Keratinocyte (primary cell): ENCODE measurements at regions not wholly inside any gene's neighbourhood (a gene's known extent, or its start where the extent isn't known, plus 50 kb on each side); places are given as distances from the start of the nearest gene placed in this dataset.

ENCODE experiments used
- DNase-seq: peaks from one replicate; pipeline ENCODE4 v3.0.0-alpha.2; 2011; ENCODE audit warnings: low read depth, missing footprints, low spot score
- FAIRE-seq: peaks from 2 replicates; lab custom pipeline; 2011; peaks lifted over from hg19 to GRCh38; lab: Jason Lieb, UNC
- H2AFZ ChIP-seq: 2 replicates; pipeline ENCODE4 v1.6.0; 2012; ENCODE audit warnings: low read length, control low read depth, inconsistent platforms; ENCODE audit not compliant: control insufficient read depth
- H3K27ac ChIP-seq: 2 replicates; pipeline ENCODE4 v1.5.1; 2011; ENCODE audit warnings: low read length; ENCODE audit not compliant: control insufficient read depth, insufficient read depth
- H3K27me3 ChIP-seq: 3 replicates; pipeline ENCODE4 v1.6.0; 2011; ENCODE audit warnings: low read length; ENCODE audit not compliant: control insufficient read depth, insufficient read depth; ENCODE audit errors: extremely low read depth
- H3K36me3 ChIP-seq, 2 experiments: 2 replicates in 1 of 2; 3 replicates in 1 of 2; pipeline ENCODE4 v1.5.1; 2011; ENCODE audit warnings: low read length in 2 of 2, mild to moderate bottlenecking in 1 of 2; ENCODE audit not compliant: control insufficient read depth in 2 of 2, insufficient read depth in 2 of 2; ENCODE audit errors: extremely low read depth in 1 of 2
- H3K4me1 ChIP-seq: 3 replicates; pipeline ENCODE4 v1.5.1; 2011; ENCODE audit warnings: low read length; ENCODE audit not compliant: control insufficient read depth, insufficient read depth; ENCODE audit errors: extremely low read depth
- H3K4me2 ChIP-seq: 3 replicates; pipeline ENCODE4 v1.6.0; 2011; ENCODE audit warnings: low read depth, low read length; ENCODE audit not compliant: control insufficient read depth, insufficient read depth; ENCODE audit errors: extremely low read depth
- H3K4me3 ChIP-seq, 3 experiments: fragments of 200-600 bp in 1 of 3; sonication (generic) in 1 of 3; 2 replicates in 2 of 3; 3 replicates in 1 of 3; pipeline ENCODE4 v1.5.1; 2011 to 2016; ENCODE audit warnings: low read length in 3 of 3, mild to moderate bottlenecking in 3 of 3, control low read depth in 2 of 3, inconsistent platforms in 1 of 3, low read depth in 1 of 3, mixed read lengths in 1 of 3, mixed run types in 1 of 3, moderate library complexity in 1 of 3; ENCODE audit not compliant: control insufficient read depth in 2 of 3, insufficient read depth in 2 of 3; ENCODE audit errors: extremely low read depth in 1 of 3
- H3K79me2 ChIP-seq: 2 replicates; pipeline ENCODE4 v1.6.0; 2012; ENCODE audit warnings: low read length; ENCODE audit not compliant: control insufficient read depth, insufficient read depth
- H3K9ac ChIP-seq: 3 replicates; pipeline ENCODE4 v1.6.0; 2011; ENCODE audit warnings: low read length; ENCODE audit not compliant: control insufficient read depth, insufficient read depth; ENCODE audit errors: extremely low read depth
- H3K9me1 ChIP-seq: 3 replicates; pipeline ENCODE4 v1.6.0; 2011; ENCODE audit warnings: low read length; ENCODE audit not compliant: control insufficient read depth, insufficient read depth; ENCODE audit errors: extremely low read depth
- H3K9me3 ChIP-seq: 2 replicates; pipeline ENCODE4 v1.5.1; 2012; ENCODE audit warnings: low read depth, low read length; ENCODE audit not compliant: control insufficient read depth
- H4K20me1 ChIP-seq: 3 replicates; pipeline ENCODE4 v1.6.0; 2011; ENCODE audit warnings: low read length; ENCODE audit not compliant: control insufficient read depth, insufficient read depth; ENCODE audit errors: extremely low read depth
- EZH2 ChIP-seq: IDR thresholded peaks from one replicate; pipeline ENCODE4 v1.6.1; 2012; ENCODE audit warnings: inconsistent platforms, mild to moderate bottlenecking, low read length, moderate library complexity
- dilution Hi-C: fragments of 300-500 bp; cut with MboI; formaldehyde crosslinking; loops from one replicate; pipeline ENCODE4 v1.7.0; 2020; ENCODE audit warnings: low sequenced_read_pairs; ENCODE audit not compliant: extremely low pct_ligation_motif_present
- TF ChIP-seq, protein P1 (sequence below), 3 experiments: IDR thresholded peaks in 1 of 3; conservative IDR thresholded peaks in 1 of 3; optimal IDR thresholded peaks in 1 of 3; 2 replicates in 2 of 3; 3 replicates in 1 of 3; pipeline versions ENCODE3 to v1.5.1; 2011; ENCODE audit warnings: low read length in 3 of 3, mild to moderate bottlenecking in 3 of 3, moderate library complexity in 2 of 3, control low read depth in 1 of 3, inconsistent platforms in 1 of 3; ENCODE audit not compliant: insufficient read depth in 2 of 3; ENCODE audit errors: extremely low read depth in 1 of 3

DNA sequence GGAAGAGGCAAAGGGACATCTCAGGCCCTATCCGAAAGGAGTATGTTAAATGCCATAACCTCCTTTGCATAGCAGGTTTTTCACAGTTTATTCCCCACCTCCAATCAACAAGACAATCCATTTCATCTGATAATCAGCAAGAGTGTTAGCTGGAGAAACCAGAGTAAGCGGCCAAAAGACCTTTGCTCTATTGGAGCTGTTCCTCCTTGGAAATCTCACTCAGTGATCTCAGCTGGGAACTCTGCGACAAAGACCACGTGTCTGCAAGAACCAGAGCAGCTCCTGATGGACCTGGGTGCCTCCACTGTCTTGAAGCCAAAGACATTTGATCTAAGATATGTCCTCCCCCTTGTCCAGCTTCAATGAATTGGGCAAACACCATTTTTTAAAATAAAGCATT lies 241.0 kb downstream of the SEC61B start:
- H3K27ac ChIP-seq, result no peak overlapping the region
- H3K4me1 ChIP-seq, result no peaks in the 10 kb centered on the region
- H3K9me1 ChIP-seq, result no peaks in the 10 kb centered on the region
- no peaks in the 10 kb centered on the region for H4K20me1 ChIP-seq
- H3K9me3 ChIP-seq, result no peaks in the 10 kb centered on the region
- DNase-seq (no peak), FAIRE-seq (no peak)
- H3K79me2 ChIP-seq, result no peaks in the 10 kb centered on the region
- dilution Hi-C loops, result no loop called here
- no peak overlapping the region for H3K9ac ChIP-seq
- no peaks in the 10 kb centered on the region for H3K27me3 ChIP-seq
- H2AFZ ChIP-seq, result no peak overlapping the region
- H3K4me3 ChIP-seq, result no peak overlapping the region
- TF ChIP-seq, protein P1, sequence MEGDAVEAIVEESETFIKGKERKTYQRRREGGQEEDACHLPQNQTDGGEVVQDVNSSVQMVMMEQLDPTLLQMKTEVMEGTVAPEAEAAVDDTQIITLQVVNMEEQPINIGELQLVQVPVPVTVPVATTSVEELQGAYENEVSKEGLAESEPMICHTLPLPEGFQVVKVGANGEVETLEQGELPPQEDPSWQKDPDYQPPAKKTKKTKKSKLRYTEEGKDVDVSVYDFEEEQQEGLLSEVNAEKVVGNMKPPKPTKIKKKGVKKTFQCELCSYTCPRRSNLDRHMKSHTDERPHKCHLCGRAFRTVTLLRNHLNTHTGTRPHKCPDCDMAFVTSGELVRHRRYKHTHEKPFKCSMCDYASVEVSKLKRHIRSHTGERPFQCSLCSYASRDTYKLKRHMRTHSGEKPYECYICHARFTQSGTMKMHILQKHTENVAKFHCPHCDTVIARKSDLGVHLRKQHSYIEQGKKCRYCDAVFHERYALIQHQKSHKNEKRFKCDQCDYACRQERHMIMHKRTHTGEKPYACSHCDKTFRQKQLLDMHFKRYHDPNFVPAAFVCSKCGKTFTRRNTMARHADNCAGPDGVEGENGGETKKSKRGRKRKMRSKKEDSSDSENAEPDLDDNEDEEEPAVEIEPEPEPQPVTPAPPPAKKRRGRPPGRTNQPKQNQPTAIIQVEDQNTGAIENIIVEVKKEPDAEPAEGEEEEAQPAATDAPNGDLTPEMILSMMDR (optimal IDR thresholded peaks at IDR 0.05 in 1 of 3, IDR thresholded peaks at IDR 0.05 in 1 of 3, conservative IDR thresholded peaks at IDR 0.05 in 1 of 3; ENCODE audit: extremely low read depth in 1 of 3, insufficient read depth in 2 of 3, low read length in 3 of 3), result no peak
- TF ChIP-seq EZH2, result no peak
- no peak overlapping the region for H3K4me2 ChIP-seq
- H3K36me3 ChIP-seq, result no peaks in the 10 kb centered on the region

DNA sequence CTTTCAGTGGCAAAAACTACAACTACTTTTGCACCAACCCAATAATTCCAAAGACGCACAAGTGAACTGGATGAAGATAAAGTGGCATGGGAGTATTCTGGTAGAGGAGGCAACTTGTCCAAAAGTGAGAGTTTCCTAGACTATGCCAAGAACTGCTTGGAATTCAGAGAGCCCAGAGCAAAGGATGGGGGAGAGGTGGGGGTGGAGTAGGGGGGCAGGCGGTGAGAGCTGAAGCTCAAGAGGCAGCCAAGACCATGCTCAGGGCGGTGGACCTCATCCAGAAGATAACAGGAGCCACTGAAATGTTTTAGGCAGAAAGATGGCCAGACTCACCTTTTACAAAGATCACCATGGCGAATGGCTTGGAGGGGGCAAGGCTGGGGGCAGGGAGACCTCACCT lies 242.5 kb downstream of the SEC61B start:
- dilution Hi-C loops, result no loop called here
- FAIRE-seq, result no peak

More for the DNA sequence above, 242.5 kb downstream of the SEC61B start:
- H3K9ac ChIP-seq, result no peak overlapping the region
- no peaks in the 10 kb centered on the region for H3K36me3 ChIP-seq
- H3K4me1 ChIP-seq, result no peaks in the 10 kb centered on the region
- no peak for TF ChIP-seq EZH2
- TF ChIP-seq, protein P1 (optimal IDR thresholded peaks at IDR 0.05 in 1 of 3, IDR thresholded peaks at IDR 0.05 in 1 of 3, conservative IDR thresholded peaks at IDR 0.05 in 1 of 3; ENCODE audit: extremely low read depth in 1 of 3, insufficient read depth in 2 of 3, low read length in 3 of 3), result no peak
- no peaks in the 10 kb centered on the region for H4K20me1 ChIP-seq
- H3K9me1 ChIP-seq, result no peaks in the 10 kb centered on the region
- H2AFZ ChIP-seq, result no peak overlapping the region
- DNase-seq, result no peak
- H3K27me3 ChIP-seq, result no peaks in the 10 kb centered on the region
- no peaks in the 10 kb centered on the region for H3K9me3 ChIP-seq
- no peak overlapping the region for H3K27ac ChIP-seq
- H3K79me2 ChIP-seq, result no peaks in the 10 kb centered on the region
- no peak overlapping the region for H3K4me2 ChIP-seq
- H3K4me3 ChIP-seq, result no peak overlapping the region
